ENCODE measurements at regions not wholly inside any gene's neighbourhood (a gene's known extent, or its start where the extent isn't known, plus 50 kb on each side); places are given as distances from the start of the nearest gene placed in this dataset.

- no peak for DNase-seq (ENCODE audit: low read depth)
- no peak overlapping the region for H3K4me3 ChIP-seq (ENCODE audit: low read length)
- TF ChIP-seq CTCF (conservative IDR thresholded peaks at IDR 0.05; ENCODE audit: low read depth, low read length), result no peak
Observed at GRCh38 chr5:153896117-153896516, 142.6 kb downstream of the FAM114A2 start.

GRCh38 chr5:153895266-153895665 lies 143.4 kb downstream of the FAM114A2 start:
- H3K4me3 ChIP-seq (ENCODE audit: low read length), result no peak overlapping the region
- DNase-seq (ENCODE audit: low read depth), result no peak
- no peak for TF ChIP-seq CTCF (conservative IDR thresholded peaks at IDR 0.05; ENCODE audit: low read depth, low read length)

GRCh38 chr5:153893817-153894216 lies 144.9 kb downstream of the FAM114A2 start:
- H3K4me3 ChIP-seq (ENCODE audit: low read length), result no peak overlapping the region
- DNase-seq (ENCODE audit: low read depth), result no peak
- no peak for TF ChIP-seq CTCF (conservative IDR thresholded peaks at IDR 0.05; ENCODE audit: low read depth, low read length)

- TF ChIP-seq CTCF (conservative IDR thresholded peaks at IDR 0.05; ENCODE audit: low read depth, low read length), result no peak
- H3K4me3 ChIP-seq (ENCODE audit: low read length), result no peak overlapping the region
- DNase-seq (ENCODE audit: low read depth), result no peak
Observed at GRCh38 chr5:153891394-153891793, 147.3 kb downstream of the FAM114A2 start.

- no peak for DNase-seq (ENCODE audit: low read depth)
- H3K4me3 ChIP-seq (ENCODE audit: low read length), result no peak overlapping the region
- TF ChIP-seq CTCF (conservative IDR thresholded peaks at IDR 0.05; ENCODE audit: low read depth, low read length), result no peak
Observed at GRCh38 chr5:153888781-153889180, 149.9 kb downstream of the FAM114A2 start.

- TF ChIP-seq CTCF (conservative IDR thresholded peaks at IDR 0.05; ENCODE audit: low read depth, low read length), result no peak
- no peak for DNase-seq (ENCODE audit: low read depth)
- H3K4me3 ChIP-seq (ENCODE audit: low read length), result no peak overlapping the region
Observed at GRCh38 chr5:153885141-153885540, 153.6 kb downstream of the FAM114A2 start.

- DNase-seq (ENCODE audit: low read depth), result no peak
- no peak overlapping the region for H3K4me3 ChIP-seq (ENCODE audit: low read length)
- no peak for TF ChIP-seq CTCF (conservative IDR thresholded peaks at IDR 0.05; ENCODE audit: low read depth, low read length)
Observed at GRCh38 chr5:153884612-153884957, 154.1 kb downstream of the FAM114A2 start.
